K562 (cell line): ENCODE measurements at regions not wholly inside any gene's neighbourhood (a gene's known extent, or its start where the extent isn't known, plus 50 kb on each side); places are given as distances from the start of the nearest gene placed in this dataset.

Source experiments
- ATAC-seq: fragments of 200-7000 bp; cut with Tn5 transposase; 3 replicates; pipeline ENCODE4 v1.9.1; 2020; ENCODE audit warnings: moderate library complexity
- BruUV-seq: library from RNA; stranded (reverse); fragments of 400-500 nt; replicated peaks from 2 replicates; lab custom pipeline; 2021; lab: Mats Ljungman, UMichigan
- CTCF ChIA-PET: fragments of 300-600 bp; formaldehyde crosslinking; extraction: SDS; loops from one replicate; lab custom pipeline; 2021; ENCODE audit warnings: low intra/inter-chr PET ratio; lab: Yijun Ruan, JAX
- POLR2A ChIA-PET: fragments of 300-600, 350-650 bp; sonication (Branson Sonifier 250); formaldehyde crosslinking; extraction: SDS; loops from one replicate; lab custom pipeline; 2021; ENCODE audit warnings: antibody characterized with exemption, inconsistent platforms; lab: Yijun Ruan, JAX
- DNase-seq, 4 experiments: peaks; one replicate each; pipeline versions ENCODE4 v3.0.0 to v3.0.0-alpha.2; 2011 to 2018; ENCODE audit warnings: low spot score in 3 of 4, mixed read lengths in 3 of 4; ENCODE audit errors: extremely low read depth in 1 of 4
- FAIRE-seq: peaks from 2 replicates; lab custom pipeline; 2011; peaks lifted over from hg19 to GRCh38; lab: Jason Lieb, UNC
- H2AFZ ChIP-seq: 2 replicates; pipeline ENCODE4 v1.6.0; 2011; ENCODE audit warnings: low read depth, low read length, control low read depth, inconsistent platforms
- H3K27ac ChIP-seq: fragments of 200-600 bp; 3 replicates; pipeline ENCODE4 v1.8.0; 2011; ENCODE audit warnings: low read depth, mild to moderate bottlenecking, control low read depth, inconsistent platforms, low read length, moderate library complexity, mixed read lengths; ENCODE audit errors: extremely low read depth
- H3K27me3 ChIP-seq, 2 experiments: fragments of 300-600 bp in 1 of 2; 2 replicates in 1 of 2; 3 replicates in 1 of 2; pipeline versions ENCODE4 v1.6.0 to v1.8.0; 2011; ENCODE audit warnings: inconsistent platforms in 2 of 2, low read length in 2 of 2, mild to moderate bottlenecking in 1 of 2, mixed read lengths in 1 of 2, moderate library complexity in 1 of 2; ENCODE audit not compliant: control insufficient read depth in 2 of 2, insufficient read depth in 2 of 2
- H3K36me3 ChIP-seq: fragments of 300-600 bp; 3 replicates; pipeline ENCODE4 v1.8.0; 2011; ENCODE audit warnings: mild to moderate bottlenecking, low read length, inconsistent platforms; ENCODE audit not compliant: control insufficient read depth, insufficient read depth
- H3K4me1 ChIP-seq, 2 experiments: fragments of 200-600 bp in 1 of 2; replicated peaks in 1 of 2; 2 replicates in 1 of 2; 3 replicates in 1 of 2; pipeline versions ENCODE4 v1.5.1 to v1.8.0; 2011; ENCODE audit warnings: inconsistent platforms in 2 of 2, low read length in 2 of 2, mild to moderate bottlenecking in 1 of 2, mixed read lengths in 1 of 2, moderate library complexity in 1 of 2; ENCODE audit not compliant: control insufficient read depth in 2 of 2, insufficient read depth in 2 of 2
- H3K4me2 ChIP-seq: 2 replicates; pipeline ENCODE4 v1.6.1; 2011; ENCODE audit warnings: low read length, control low read depth, inconsistent platforms, mixed read lengths; ENCODE audit not compliant: insufficient read depth
- H3K4me3 ChIP-seq: fragments of 200-600 bp; sonication (generic), shearing (Covaris generic); 2 replicates; pipeline ENCODE4 v1.5.1; 2016; ENCODE audit warnings: control low read depth, inconsistent platforms
- H3K79me2 ChIP-seq: fragments of 200-600 bp; 3 replicates; pipeline ENCODE4 v1.8.0; 2011; ENCODE audit warnings: low read length, inconsistent platforms; ENCODE audit not compliant: control insufficient read depth, insufficient read depth
- H3K9ac ChIP-seq, 2 experiments: 2 replicates each; pipeline versions ENCODE4 v1.6.0 to v1.6.1; 2011; ENCODE audit warnings: low read depth in 2 of 2, low read length in 2 of 2, control low read depth in 1 of 2, inconsistent platforms in 1 of 2, mild to moderate bottlenecking in 1 of 2, mixed read lengths in 1 of 2; ENCODE audit not compliant: insufficient read depth in 1 of 2
- H3K9me1 ChIP-seq: one replicate; pipeline ENCODE4 v1.6.0; 2011; ENCODE audit warnings: inconsistent platforms, mild to moderate bottlenecking, low read length, moderate library complexity; ENCODE audit not compliant: control insufficient read depth, insufficient read depth
- H3K9me3 ChIP-seq: replicated peaks from 2 replicates; pipeline ENCODE4 v1.5.1; 2011; ENCODE audit warnings: low read depth, low read length, inconsistent platforms; ENCODE audit not compliant: control insufficient read depth, insufficient read depth
- H4K20me1 ChIP-seq: replicated peaks from 2 replicates; pipeline ENCODE4 v1.6.1; 2011; ENCODE audit warnings: low read length, inconsistent platforms, mixed read lengths; ENCODE audit not compliant: control insufficient read depth, insufficient read depth
- BCOR ChIP-seq: fragments of 450-650 bp; IDR thresholded peaks from 2 replicates; pipeline ENCODE4 v1.6.1; 2016
- HDAC8 ChIP-seq: fragments of 450-650 bp; IDR thresholded peaks from 2 replicates; pipeline ENCODE4 v1.6.1; 2016; ENCODE audit warnings: mild to moderate bottlenecking, missing genetic modification characterization, moderate library complexity, missing compliant biosample characterization
- MTA2 ChIP-seq: fragments of 450-650 bp; IDR thresholded peaks from 2 replicates; pipeline ENCODE4 v1.6.1; 2016; ENCODE audit warnings: low read depth
- NUFIP1 ChIP-seq: fragments of 450-650 bp; IDR thresholded peaks from 2 replicates; pipeline ENCODE4 v1.6.1; 2018; ENCODE audit not compliant: partially characterized antibody
- PML ChIP-seq: IDR thresholded peaks from 2 replicates; pipeline ENCODE4 v1.6.1; 2012; ENCODE audit warnings: low read length, inconsistent platforms
- RFX7 ChIP-seq: fragments of 250-450 bp; sonication (Bioruptor Pico); IDR thresholded peaks from 2 replicates; pipeline ENCODE4 v1.5.1; 2021; ENCODE audit warnings: mild to moderate bottlenecking
- SP1 ChIP-seq: sonication (generic); formaldehyde crosslinking; IDR thresholded peaks from 2 replicates; pipeline ENCODE4 v1.8.1; 2022; ENCODE audit warnings: mild to moderate bottlenecking, missing genetic modification reagents
- SRSF7 ChIP-seq: fragments of 200-400 bp; formaldehyde crosslinking; optimal IDR thresholded peaks from 2 replicates; pipeline ENCODE3; 2017; ENCODE audit warnings: mild to moderate bottlenecking, low read depth, low read length
- TBP ChIP-seq: optimal IDR thresholded peaks from 2 replicates; pipeline ENCODE3; 2011; ENCODE audit warnings: low read depth, low read length, improper control_type of control experiment
- ZC3H11A ChIP-seq: IDR thresholded peaks from 2 replicates; pipeline ENCODE4 v1.6.1; 2012; ENCODE audit warnings: low read depth, low read length, improper control_type of control experiment
- ZNF134 ChIP-seq: fragments of 250-450 bp; sonication (Bioruptor Pico); conservative IDR thresholded peaks from 2 replicates; pipeline ENCODE4 v1.4.0; 2020
- ZNF384 ChIP-seq: IDR thresholded peaks from 2 replicates; pipeline ENCODE4 v1.6.1; 2012; ENCODE audit warnings: low read depth, low read length, improper control_type of control experiment
- ZNF717 ChIP-seq: fragments of 250-450 bp; sonication (Bioruptor Pico); IDR thresholded peaks from 2 replicates; pipeline ENCODE4 v1.5.0; 2021
- WGBS: fragments of 100-300 bp; shearing (Covaris generic); methylation state at CpG from one replicate; pipeline ENCODE4 v1.1.6; 2016; ENCODE audit warnings: low coverage, mixed read lengths; ENCODE audit not compliant: insufficient coverage; ENCODE audit errors: missing lambda C conversion rate; 5-methylcytosine and 5-hydroxymethylcytosine counted together
- in situ Hi-C: fragments of 300-500 bp; cut with MboI; formaldehyde crosslinking; loops from 4 replicates; pipeline ENCODE4 v1.15.0; 2018; ENCODE audit warnings: inconsistent platforms, mixed read lengths
- intact Hi-C: fragments of 100-400 bp; cut with micrococcal nuclease; formaldehyde crosslinking; loops from 2 replicates; pipeline ENCODE4 v1.14.2; 2022
- TF ChIP-seq, protein P1 (sequence below): fragments of 200-800 bp; sonication (Bioruptor generic); IDR thresholded peaks from 2 replicates; pipeline ENCODE4 v1.6.1; 2017; ENCODE audit warnings: missing genetic modification characterization, missing compliant biosample characterization
- TF ChIP-seq, protein P2 (sequence below): fragments of 250-450 bp; sonication (Bioruptor Pico); IDR thresholded peaks from 2 replicates; pipeline ENCODE4 v1.4.0; 2020; ENCODE audit warnings: mild to moderate bottlenecking, moderate library complexity, borderline replicate concordance
- TF ChIP-seq, protein P3 (sequence below): fragments of 250-450 bp; sonication (Bioruptor Pico); IDR thresholded peaks from 2 replicates; pipeline ENCODE4 v1.5.1; 2021; ENCODE audit warnings: mild to moderate bottlenecking
- TF ChIP-seq, protein P4 (sequence below): fragments of 450-650 bp; formaldehyde crosslinking; IDR thresholded peaks from 2 replicates; pipeline ENCODE4 v1.4.0; 2022; ENCODE audit warnings: missing genetic modification characterization
- TF ChIP-seq, protein P5 (sequence below): sonication (generic); formaldehyde crosslinking; IDR thresholded peaks from 2 replicates; pipeline ENCODE4 v1.8.0; 2022; ENCODE audit warnings: mild to moderate bottlenecking, missing genetic modification reagents

DNA sequence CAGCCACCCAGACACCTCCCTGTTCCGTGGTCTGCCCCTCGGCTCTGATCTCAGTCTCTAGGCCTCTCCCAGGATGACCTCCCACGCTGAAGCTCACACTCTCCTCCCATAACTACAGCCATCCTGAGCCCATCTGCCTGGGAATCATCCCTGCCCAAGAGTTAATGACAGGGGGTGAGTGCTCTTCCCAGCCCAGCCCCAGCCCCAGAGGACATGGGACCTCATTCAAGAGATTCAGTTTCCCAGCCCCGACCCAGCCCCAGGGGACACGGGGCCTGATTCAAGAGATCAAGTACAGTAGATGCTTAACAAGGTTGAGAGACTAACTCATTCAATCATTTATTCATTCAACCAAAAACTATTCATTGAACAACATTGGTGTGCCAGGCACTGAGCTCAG is 272.0 kb downstream of the XXYLT1 start:
- H3K4me1 ChIP-seq: peaks cover 3 to 14% of the 10 kb centered on the region in 2 experiments; a peak in 4 of 5 replicates
- intact Hi-C loops (no loop called here), in situ Hi-C loops (no loop called here)
- TF ChIP-seq PML: no peak
- TF ChIP-seq ZC3H11A: no peak
- TF ChIP-seq ZNF717: no peak
- TF ChIP-seq, protein P1, sequence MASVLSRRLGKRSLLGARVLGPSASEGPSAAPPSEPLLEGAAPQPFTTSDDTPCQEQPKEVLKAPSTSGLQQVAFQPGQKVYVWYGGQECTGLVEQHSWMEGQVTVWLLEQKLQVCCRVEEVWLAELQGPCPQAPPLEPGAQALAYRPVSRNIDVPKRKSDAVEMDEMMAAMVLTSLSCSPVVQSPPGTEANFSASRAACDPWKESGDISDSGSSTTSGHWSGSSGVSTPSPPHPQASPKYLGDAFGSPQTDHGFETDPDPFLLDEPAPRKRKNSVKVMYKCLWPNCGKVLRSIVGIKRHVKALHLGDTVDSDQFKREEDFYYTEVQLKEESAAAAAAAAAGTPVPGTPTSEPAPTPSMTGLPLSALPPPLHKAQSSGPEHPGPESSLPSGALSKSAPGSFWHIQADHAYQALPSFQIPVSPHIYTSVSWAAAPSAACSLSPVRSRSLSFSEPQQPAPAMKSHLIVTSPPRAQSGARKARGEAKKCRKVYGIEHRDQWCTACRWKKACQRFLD: no peak
- TF ChIP-seq, protein P2, sequence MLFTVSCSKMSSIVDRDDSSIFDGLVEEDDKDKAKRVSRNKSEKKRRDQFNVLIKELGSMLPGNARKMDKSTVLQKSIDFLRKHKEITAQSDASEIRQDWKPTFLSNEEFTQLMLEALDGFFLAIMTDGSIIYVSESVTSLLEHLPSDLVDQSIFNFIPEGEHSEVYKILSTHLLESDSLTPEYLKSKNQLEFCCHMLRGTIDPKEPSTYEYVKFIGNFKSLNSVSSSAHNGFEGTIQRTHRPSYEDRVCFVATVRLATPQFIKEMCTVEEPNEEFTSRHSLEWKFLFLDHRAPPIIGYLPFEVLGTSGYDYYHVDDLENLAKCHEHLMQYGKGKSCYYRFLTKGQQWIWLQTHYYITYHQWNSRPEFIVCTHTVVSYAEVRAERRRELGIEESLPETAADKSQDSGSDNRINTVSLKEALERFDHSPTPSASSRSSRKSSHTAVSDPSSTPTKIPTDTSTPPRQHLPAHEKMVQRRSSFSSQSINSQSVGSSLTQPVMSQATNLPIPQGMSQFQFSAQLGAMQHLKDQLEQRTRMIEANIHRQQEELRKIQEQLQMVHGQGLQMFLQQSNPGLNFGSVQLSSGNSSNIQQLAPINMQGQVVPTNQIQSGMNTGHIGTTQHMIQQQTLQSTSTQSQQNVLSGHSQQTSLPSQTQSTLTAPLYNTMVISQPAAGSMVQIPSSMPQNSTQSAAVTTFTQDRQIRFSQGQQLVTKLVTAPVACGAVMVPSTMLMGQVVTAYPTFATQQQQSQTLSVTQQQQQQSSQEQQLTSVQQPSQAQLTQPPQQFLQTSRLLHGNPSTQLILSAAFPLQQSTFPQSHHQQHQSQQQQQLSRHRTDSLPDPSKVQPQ (CRISPR knock-in tag): no peak
- no peak for TF ChIP-seq RFX7 (CRISPR knock-in tag)
- TF ChIP-seq BCOR: no peak
- no peak for TF ChIP-seq ZNF134 (CRISPR knock-in tag)
- TF ChIP-seq, protein P3, sequence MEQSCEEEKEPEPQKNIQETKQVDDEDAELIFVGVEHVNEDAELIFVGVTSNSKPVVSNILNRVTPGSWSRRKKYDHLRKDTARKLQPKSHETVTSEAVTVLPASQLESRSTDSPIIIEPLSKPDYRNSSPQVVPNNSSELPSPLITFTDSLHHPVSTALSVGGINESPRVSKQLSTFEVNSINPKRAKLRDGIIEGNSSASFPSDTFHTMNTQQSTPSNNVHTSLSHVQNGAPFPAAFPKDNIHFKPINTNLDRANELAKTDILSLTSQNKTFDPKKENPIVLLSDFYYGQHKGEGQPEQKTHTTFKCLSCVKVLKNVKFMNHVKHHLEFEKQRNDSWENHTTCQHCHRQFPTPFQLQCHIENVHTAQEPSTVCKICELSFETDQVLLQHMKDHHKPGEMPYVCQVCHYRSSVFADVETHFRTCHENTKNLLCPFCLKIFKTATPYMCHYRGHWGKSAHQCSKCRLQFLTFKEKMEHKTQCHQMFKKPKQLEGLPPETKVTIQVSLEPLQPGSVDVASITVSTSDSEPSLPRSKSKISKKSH (CRISPR knock-in tag): no peak
- TF ChIP-seq NUFIP1: no peak
- TF ChIP-seq, protein P4, sequence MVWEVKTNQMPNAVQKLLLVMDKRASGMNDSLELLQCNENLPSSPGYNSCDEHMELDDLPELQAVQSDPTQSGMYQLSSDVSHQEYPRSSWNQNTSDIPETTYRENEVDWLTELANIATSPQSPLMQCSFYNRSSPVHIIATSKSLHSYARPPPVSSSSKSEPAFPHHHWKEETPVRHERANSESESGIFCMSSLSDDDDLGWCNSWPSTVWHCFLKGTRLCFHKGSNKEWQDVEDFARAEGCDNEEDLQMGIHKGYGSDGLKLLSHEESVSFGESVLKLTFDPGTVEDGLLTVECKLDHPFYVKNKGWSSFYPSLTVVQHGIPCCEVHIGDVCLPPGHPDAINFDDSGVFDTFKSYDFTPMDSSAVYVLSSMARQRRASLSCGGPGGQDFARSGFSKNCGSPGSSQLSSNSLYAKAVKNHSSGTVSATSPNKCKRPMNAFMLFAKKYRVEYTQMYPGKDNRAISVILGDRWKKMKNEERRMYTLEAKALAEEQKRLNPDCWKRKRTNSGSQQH (CRISPR knock-in tag): no peak
- TF ChIP-seq, protein P5, sequence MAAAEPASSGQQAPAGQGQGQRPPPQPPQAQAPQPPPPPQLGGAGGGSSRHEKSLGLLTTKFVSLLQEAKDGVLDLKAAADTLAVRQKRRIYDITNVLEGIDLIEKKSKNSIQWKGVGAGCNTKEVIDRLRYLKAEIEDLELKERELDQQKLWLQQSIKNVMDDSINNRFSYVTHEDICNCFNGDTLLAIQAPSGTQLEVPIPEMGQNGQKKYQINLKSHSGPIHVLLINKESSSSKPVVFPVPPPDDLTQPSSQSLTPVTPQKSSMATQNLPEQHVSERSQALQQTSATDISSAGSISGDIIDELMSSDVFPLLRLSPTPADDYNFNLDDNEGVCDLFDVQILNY (CRISPR knock-in tag): no peak
- TF ChIP-seq HDAC8 (tag): no peak
- TF ChIP-seq SP1 (CRISPR knock-in tag): no peak
- TF ChIP-seq SRSF7: no peak
- TF ChIP-seq MTA2: no peak
- no peak for TF ChIP-seq TBP
- TF ChIP-seq ZNF384: no peak
- H3K36me3 ChIP-seq: no peaks in the 10 kb centered on the region
- no peak overlapping the region for H3K27ac ChIP-seq
- ATAC-seq (no peak), FAIRE-seq (no peak), DNase-seq (no peak)
- 0% methylated on average over 5 of the region's 5 CpGs for WGBS
- H2AFZ ChIP-seq: no peak overlapping the region
- ChIA-PET CTCF (no interaction called here), POLR2A (interaction anchor here (1.0 kb wide), 1 partner anchor 18 kb away, joined by 3 read pairs; no protein-coding TSS in a partner anchor)
- H3K4me3 ChIP-seq: no peak overlapping the region
- no TSS peak for BruUV-seq
- H3K79me2 ChIP-seq: no peaks in the 10 kb centered on the region
- H3K4me2 ChIP-seq: no peak overlapping the region
- H3K9ac ChIP-seq: no peak overlapping the region
- H3K27me3 ChIP-seq: peaks cover 22 to 61% of the 10 kb centered on the region in 2 experiments
- no peaks in the 10 kb centered on the region; the same call in 1 of the 2 replicates for H4K20me1 ChIP-seq
- H3K9me3 ChIP-seq: no peaks in the 10 kb centered on the region
- H3K9me1 ChIP-seq: no peaks in the 10 kb centered on the region
